HG03064 (cell line): ENCODE measurements at regions not wholly inside any gene's neighbourhood (a gene's known extent, or its start where the extent isn't known, plus 50 kb on each side); places are given as distances from the start of the nearest gene placed in this dataset.
A peak's percentile ranks its signal among the peaks of the same experiment; 100 is the strongest.
"Not testable (repeated sequence)": the region's sequence is repeated elsewhere in the genome, so short reads cannot be mapped to it uniquely, and the experiment has no call there.

ENCODE experiments used
- ATAC-seq: cut with Tn5 transposase; IDR thresholded peaks from one replicate; pipeline ENCODE4 v1.9.1; 2021; ENCODE audit warnings: low read depth; ENCODE audit not compliant: unreplicated experiment

DNA sequence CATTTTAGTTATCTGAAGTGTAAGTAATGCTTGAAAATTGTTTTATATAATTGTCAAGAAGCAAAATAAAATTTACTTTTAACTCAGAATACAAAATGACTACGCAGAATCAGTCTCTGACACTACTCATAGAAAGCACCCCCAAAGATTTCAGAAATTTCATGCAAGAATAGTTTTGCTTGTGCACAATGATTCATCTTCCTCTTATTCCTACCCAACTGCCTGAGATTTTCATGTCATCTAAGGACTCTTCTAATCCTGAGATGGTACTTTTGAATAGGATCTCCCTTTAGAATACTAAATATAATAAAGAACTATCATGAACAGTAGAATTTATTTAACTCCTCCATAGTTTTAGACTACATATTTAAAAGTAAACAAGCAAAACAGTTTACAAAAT lies 485.3 kb upstream of the MGAT4C start:
- ATAC-seq, result no peak

DNA sequence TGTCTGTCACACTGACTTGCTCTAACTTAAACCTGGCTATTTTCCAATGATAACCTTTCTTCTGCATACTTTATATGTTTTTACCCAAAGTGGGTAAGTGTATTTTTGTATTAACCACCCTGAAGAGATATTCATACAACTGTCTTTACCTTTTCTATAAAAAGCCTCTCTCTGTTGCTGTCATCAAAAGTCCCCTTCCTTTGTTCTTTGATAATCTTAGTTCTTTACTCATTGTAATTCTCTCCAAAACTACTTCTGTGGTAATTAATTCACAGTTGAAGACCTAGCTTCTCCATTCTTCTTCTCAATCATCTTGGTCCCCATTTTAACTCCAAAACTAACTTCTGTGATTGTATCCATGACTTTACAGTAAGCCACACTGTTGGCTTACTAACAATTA lies 479.7 kb upstream of the MGAT4C start:
- peak; percentile 69 for ATAC-seq

DNA sequence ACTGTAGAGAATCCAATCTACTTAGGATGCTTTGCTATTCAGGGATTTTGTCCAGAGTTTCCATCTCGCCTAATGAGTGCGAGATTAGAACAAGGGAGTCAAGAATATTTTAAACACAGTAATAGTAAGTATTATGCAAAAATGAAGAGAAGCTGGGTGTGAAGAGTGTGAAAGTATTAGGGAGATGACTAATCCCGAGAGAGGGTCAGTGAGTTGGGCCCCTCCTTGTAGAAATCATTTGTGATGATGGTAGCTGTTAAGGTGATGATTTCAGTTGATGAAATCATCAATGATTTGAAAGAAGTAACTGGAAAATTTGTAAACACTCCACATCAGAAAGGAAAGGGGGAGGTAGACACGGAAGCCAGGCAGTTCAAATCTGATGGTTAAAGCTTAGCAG lies 478.9 kb upstream of the MGAT4C start:
- ATAC-seq, result peak; percentile 17

DNA sequence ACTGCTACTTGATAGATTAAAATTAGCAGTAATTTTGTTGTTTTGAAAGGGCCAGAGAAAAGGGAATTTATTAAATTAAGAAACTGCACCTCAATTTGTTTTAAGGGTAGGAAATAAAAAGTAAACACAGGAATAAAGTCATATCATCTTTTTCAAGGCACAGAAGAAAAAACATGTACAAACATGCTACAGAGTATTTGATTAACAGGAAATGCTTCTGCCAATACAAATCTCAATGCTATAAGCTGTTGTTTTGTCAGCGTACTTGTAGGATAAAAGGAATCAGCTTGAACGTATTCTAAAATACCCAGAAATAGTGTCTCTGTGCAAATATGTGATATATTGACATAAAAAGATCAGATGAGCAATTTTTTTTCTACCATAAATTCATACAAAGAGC lies 474.0 kb upstream of the MGAT4C start:
- no peak for ATAC-seq

DNA sequence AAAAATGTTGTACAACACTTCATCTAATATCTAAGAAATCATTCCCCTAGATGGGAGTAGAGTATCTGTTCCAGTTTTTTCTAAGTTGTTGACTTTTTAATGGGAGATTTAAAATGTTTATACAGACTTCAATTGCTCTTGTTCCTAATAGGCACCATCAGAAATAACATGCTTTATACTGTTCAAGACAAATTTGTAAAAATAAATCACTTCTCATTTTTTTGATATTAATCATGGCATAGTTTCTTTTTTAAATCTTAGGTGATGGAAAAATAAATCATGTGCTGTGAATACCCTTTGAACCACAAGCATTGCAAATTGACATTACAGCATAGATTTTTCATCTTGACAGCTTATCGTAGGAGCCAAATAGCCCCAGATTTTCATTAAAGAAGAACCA lies 473.5 kb upstream of the MGAT4C start:
- no peak for ATAC-seq

DNA sequence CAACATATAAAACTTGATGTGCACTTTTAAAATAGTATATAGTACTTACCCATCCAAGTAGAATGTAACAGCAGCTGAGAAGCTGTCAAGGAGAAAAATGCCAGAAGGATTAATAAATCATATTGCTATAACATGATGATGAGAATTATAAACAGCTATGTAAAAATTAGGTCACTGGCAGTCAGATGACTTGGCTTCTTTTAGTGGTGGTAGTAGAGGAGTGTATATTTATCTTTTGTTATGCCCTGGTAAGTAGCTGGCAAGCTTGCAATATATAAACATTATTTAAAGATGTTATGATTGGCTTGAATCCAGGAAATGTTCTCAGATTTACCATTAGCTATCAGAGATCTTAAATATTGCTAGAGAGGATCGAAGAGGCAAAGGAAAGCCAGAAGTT lies 471.0 kb upstream of the MGAT4C start:
- ATAC-seq, result no peak

DNA sequence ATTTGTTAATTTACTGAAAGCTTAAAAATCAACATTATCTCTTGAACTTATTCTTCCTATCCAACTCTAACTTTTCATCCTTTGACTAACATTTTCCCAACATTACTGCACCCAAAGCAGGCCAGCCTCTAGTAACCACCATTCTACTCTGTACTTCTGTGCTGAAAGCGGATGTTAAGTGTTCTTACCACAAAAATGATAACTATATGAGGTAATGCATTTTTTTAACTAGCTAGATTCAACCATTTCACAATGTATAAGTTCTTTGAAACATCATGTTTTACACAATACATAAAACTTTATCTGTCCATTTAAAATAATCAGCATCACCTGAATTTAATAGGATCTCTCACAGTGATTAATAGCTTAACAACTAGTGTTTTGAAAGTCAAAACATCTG lies 468.5 kb upstream of the MGAT4C start:
- no peak for ATAC-seq

DNA sequence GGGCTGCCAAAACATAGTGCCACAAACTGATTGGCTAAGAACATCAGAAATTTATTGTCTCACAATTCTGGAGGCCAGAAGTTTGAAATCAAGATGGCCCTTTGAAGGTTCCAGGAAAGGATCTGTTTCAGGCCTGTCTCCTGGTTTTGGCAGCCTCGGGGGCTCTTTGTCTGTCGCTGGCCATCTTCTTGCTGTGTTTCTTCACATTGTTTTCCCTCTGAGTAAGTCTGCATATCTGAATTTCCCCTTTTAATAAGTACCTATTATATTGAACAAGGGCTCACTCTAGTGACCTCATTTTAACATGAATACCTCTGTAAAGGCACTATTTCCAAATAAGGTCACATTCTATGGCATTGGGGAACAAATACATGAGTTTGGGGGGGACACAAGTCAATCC lies 467.1 kb upstream of the MGAT4C start:
- no peak for ATAC-seq

DNA sequence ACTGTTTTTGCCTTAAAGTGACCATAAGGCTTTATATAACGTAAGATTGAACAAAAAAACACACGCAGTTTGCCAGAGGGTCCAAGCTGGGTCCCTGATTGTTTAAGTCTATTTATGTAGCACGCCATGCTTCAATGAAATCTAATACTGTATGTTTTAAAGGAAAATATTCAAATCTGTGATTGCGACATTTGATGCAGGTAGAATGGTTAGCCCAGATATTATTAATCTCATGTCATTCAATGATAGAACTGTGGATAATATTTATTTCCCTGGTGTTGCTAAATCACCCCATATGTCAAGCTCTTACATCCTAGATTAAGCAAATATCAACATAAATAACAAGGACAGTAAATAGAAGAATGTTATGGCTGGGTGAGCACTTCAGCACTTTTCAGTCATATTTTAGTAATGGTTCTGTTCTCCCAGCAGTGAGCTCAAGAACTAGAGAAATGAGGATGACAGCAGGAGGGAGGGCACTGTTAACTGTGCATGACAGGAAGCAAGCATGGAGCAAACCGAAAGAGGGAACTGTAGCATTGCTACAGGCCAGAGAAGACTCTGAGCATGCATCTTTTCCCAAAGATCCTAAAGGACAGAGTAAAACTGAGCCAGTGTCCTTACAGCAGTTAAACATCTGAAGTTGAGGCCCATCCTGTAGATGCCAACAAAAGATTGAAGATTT lies 465.7 kb upstream of the MGAT4C start:
- no peak for ATAC-seq

DNA sequence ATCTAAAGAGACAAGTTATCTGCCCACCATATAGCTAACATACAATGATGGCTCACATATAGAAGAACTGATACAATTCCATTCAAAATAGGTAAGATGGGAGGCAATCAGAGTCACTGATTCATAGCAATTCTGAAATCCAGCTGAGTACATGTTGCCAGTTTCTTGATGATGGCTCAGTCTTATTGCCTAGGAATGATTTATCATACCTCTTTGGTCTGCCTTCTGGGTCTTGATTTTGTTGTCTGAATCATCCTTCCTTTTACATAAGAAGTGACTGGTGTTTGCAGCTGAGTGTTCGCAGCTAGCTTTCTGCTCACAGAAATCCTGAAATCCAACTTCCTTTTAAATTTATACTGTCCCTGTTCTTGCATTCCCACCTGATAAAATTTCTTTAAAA lies 463.2 kb upstream of the MGAT4C start:
- no peak for ATAC-seq

DNA sequence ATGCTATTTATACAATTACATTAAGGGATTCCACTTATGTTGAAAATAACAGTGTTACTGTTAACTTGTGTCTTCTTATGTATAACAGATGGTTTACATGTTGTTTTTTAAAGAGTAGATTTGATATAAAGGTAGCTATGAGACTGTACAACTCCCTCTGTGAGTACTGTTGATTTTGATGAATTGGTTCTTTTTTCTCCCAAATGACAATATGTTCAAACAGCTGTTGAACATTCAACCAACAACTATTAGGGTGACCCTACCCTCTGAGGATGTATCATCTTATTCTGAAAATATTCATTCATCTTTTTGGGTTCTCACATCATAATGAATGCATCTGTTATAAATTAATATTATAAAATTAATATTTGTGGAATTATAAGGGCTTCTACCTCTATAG lies 456.9 kb upstream of the MGAT4C start:
- no peak for ATAC-seq

DNA sequence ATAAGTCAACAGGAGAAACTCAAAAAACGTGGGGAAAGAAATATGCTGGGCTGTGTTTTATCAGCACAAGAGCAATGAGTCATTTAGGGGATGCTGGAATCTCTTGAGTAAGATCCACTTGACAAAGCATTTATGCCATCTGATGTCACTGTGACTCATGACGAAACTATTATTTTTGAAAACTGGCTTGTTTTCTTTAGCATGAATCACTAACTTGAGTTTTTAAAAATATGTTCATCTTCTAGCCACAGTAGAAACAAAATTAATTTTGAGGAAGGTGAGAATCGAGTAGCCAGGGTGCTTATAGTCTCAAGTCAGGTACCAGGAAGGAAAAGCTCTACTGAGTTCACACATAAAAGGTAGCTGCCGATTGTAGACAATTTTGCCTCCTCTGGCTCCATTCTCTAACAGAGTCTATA lies 456.2 kb upstream of the MGAT4C start:
- no peak for ATAC-seq

DNA sequence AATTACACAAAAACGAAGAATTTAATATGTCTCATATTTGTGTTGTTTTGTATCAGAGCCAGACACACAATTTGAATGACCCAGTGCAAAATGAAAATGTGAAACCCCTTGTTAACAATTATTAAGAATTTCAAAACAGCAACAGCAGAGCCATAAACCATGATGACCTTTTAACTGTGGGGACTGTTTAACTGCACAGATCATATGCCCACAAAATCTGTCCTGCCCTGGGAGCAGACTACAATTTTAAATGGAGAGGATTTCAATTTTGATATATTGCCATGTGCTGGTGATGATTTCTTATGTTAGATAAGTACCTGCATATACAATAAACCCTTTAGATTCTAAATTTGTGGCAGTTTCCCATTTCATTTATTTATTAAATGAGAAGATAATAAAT lies 455.5 kb upstream of the MGAT4C start:
- ATAC-seq, result no peak

DNA sequence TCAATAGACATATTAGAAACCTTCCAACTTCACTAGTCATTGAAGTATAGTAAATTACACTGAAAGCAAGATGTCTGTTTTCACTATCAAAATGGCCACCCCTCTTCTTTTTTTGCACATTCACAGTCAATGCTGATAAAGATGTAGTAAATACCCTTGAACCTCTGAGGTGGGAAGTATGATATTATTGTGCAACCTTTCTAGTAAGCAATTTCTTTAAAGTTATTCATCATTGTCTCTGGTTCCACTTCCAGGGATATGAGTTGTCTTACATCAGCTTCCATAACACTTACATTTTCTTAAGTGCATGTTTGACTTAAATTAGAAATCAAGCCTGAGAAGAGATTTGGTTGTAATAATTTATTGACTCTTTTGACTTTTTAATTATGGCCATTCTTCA lies 453.9 kb upstream of the MGAT4C start:
- no peak for ATAC-seq

DNA sequence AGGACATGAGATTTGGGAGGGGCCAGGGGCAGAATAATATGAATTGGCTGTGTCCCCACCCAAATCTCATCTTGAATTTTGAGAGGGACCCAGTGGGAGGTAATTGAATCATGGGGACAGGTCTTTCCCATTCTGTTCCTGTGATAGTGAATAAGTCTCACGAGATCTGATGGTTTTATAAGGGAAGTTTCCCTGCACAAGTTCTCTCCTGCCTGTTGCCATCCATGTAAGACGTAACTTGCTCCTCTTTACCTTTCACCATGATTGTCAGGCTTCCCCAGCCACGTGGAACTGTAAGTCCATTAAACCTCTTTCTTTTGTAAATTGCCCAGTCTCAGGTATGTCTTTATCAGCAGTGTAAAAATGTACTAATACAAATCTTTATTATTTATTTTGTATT lies 452.8 kb upstream of the MGAT4C start:
- ATAC-seq, result not testable (repeated sequence)

DNA sequence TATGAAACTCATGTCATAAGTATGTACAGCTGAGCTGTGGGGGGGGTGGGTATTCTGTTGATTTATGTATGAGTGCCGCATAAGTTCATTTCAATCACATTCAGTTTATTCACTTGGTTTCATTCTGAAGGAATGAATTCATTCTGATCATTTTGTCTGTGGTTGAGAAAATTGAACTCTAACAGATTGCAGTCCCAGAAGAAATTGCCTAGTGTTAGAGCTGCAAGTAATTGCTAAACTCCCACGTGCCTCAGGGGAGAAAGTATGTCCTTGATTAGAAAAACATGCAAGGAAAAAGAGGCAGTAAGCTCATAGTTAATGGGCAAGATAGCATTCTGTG lies 442.4 kb upstream of the MGAT4C start:
- ATAC-seq, result no peak

DNA sequence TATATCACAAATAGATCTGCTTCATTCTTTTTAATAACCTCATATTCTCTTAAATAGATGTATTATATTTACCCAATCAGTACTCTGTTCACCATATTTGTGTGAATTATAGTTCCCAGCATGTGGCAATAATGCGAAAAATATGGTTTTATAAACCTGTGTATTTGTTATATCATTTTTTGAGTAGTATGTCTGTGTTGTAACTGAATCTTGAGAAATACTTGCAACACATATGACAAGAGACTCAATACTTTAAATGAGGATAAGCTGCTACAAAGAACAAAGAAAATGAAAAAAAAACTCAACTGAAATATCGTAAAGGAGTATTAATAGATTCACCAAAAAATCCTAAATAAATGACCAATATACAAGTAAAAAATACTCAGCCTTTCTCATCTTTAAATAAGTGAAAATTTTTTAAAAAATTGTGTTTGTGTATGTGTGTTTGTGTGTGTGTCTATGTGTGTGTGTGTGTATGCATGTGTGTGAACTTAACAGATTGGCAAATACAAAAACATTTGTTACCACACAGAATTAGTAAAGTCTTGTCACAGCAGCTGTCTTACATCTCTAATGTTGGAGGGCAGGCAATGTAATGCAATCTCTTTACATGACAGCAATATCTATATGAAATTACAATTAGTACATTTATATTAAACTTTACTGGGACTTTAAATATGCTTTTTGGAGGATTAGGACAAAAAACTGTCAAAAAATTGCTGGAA lies 441.9 kb upstream of the MGAT4C start:
- no peak for ATAC-seq

DNA sequence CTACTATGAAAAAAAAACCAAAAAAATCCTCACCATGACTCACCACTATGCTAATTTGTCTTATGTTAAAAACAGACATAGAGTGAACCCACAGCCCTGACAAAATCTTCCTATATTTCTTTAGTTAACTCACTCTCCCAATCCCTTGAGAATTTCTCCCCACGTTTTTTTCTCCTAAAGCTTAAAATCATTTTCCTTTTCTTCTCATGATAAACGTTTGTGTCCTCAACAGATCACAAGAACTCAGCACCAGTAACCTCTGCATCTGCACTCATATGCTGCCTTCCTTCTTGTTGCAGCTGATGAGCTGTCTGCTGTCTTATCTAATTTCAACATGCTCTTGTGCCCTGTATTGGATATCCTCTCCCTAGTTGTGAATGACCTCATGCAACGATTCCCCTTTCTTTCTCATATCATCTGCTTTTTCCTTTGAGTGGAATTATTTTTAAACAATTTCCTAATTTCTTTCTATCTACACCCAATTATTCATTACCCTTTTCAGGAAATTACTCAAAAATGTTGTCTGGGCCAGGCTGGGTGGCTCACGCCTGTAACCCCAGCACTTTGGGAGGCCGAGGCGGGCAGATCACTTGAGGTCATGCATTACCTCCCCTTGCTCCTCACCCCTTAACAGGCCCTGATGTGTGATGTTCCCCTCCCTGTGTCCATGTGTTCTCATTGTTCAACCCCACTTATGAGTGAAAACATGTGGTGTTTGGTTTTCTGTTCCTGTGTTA lies 427.5 kb upstream of the MGAT4C start:
- no peak for ATAC-seq

DNA sequence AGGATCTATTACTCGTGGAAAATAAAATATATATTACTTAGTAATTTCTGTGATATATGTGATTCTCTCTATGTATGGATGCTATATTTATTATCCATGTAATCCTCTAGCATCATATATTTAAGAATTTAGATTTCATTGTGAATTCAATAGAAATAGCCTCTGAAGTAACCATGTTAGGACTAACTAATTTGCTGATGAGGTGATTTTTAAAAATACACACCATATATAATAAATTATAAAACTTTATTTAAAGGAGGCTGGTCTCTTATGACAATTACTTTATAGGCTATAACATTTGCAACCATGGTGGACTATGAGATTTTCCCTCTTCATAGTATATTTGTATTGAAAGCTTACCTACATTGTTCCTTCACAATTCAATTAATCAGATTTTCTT lies 424.9 kb upstream of the MGAT4C start:
- ATAC-seq, result no peak

DNA sequence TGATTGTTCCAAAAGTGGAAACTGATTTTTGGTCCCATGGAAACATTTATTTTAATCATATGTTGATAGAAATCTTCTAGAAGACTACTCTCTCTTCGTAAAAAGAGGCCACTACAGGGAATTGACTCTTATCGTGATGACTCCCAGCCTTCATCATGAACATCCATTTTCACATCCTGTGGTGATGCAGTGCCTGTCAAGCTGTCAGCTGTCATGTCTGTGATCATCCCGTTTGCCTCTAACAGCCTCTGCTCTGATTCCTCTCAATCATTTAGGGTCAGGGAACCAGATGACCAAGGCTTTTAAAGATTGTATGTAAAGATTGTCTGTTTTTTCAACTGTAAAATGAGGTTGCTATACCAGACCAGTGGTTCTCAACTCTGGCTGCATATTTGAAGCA lies 419.0 kb upstream of the MGAT4C start:
- ATAC-seq, result no peak

DNA sequence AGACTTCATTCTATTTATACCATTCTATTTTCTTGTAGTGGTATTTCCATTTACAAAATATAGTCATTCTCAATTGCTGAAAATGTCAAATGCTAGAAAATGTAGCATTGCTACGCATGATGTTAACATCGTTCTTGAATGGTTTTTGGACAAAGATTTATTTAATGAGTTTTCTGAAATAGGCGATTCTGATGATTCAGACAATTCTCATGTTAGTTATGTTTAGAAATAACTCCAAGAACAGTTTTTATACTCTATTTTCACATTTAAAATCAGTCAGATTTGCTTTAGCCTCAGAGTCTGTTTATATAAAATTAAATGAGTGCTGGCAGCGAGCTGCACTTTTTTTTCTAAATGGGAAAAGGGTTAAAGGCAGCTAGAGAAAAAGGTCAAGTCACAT lies 414.8 kb upstream of the MGAT4C start:
- no peak for ATAC-seq

DNA sequence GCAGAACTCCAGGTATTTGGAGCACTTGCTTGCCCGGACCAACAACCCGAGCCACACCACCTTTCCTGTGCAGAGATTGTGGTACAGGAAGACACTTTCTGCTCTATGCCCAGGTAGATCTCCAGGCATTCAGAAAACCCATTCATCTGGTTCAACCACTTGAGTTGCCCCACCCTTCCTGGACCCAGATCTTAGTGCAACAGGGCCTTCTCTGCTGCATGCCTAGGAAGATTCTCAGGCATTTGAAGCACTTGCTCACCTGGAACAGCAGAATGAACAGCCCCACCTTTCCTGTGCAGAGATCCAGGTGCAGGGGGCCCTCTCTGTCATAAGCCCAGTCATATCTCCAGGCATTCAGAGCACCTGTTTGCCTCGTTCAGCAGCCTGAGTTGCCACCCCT lies 412.8 kb upstream of the MGAT4C start:
- ATAC-seq, result no peak
